Stimulated activated CD8-positive, alpha-beta memory T cell treated with anti-CD3 and anti-CD28 coated beads, Interleukin-4, amount 100 ng/mL, for 24 hours (primary cell): ENCODE measurements at regions not wholly inside any gene's neighbourhood (a gene's known extent, or its start where the extent isn't known, plus 50 kb on each side); places are given as distances from the start of the nearest gene placed in this dataset.

Experiments
- DNase-seq: peaks from one replicate; pipeline ENCODE4 v3.0.0-alpha.2; 2020; ENCODE audit warnings: low read depth

- no peak for DNase-seq
These were observed 502.0 kb downstream of the QKI start for GRCh38 chr6:163916315-163917081.

DNA sequence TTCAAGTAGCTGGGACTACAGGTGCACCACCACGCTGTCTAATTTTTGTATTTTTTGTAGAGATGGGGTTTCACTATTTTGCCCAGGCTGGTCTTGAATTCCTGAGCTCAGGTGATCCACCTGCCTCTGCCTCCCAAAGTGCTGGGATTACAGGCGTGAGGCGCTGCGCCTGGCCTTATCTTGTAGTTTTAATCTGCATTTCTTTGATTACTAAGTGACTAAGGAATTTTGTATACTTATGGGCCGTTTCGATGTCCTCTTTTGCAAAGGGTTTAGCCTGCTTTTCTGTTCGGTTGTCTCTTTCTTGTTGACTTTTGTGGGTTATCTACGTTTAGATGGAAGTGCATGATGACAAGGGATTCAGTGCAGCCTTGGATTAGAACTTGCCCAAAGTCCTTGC is 500.6 kb downstream of the QKI start:
- DNase-seq, result no peak

- no peak for DNase-seq
These were observed 498.5 kb downstream of the QKI start for GRCh38 chr6:163913045-163913444.

GRCh38 chr6:163906006-163906710 is 491.6 kb downstream of the QKI start:
- DNase-seq, result no peak

- no peak for DNase-seq
These were observed 489.7 kb downstream of the QKI start for GRCh38 chr6:163904186-163904585.

GRCh38 chr6:163903541-163903940 is 489.0 kb downstream of the QKI start:
- DNase-seq, result no peak

DNA sequence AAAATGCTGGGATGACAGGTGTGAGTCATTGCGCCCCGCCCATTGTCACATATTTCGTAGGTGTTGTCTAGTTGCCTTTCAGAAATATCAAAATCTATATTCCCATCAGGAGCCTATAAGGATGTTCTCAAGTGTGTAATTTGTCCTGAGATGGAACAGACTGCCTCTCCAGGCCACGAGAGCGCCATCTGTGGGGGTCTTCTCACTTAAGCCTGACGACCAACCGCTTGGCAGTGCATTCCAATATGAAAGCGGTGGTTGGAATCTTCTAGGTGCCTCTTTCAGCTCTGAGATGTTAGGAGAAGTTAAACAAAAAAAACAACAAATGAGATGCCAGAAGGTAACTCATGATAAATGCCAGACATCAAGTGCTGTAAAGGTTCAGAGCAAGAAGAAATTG is 488.5 kb downstream of the QKI start:
- DNase-seq, result no peak

DNA sequence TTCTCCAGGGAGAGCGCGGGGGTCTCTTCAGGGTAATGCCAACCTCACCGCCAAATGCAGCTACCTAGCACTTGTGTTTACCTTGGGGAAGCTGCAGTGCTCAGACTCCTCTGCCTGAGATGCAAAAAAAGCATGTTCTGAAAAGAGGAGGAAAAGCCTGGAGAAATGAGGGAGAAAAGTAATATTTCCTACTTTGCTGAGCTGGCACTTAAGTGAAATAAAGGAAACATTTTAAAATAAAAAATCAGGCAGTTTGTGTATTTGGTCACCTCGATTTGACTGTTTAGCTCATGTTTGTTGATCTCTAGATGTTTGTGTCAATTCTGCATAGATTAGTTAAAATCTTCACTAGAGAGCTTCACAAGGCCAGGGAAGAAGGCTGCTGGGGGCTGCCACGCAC is 487.2 kb downstream of the QKI start:
- DNase-seq, result no peak

DNA sequence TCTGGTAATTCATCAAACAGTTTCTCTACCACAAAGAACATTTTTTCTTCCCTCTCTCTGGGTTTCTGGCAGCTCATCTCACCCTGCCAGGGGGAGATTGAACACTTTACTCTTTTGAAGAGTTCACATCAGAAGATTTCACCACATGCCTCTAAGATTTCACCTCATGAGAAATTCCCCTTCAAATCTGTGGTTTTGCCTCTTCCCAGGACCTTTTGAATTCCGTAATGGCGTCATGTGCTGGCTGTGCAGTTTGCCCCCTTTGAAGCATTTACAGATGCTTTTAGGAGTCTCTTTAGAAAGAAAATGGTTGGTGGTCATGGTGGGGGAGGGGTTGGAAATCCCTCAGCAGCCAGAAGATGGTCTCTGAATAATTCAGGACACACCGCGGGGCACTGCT is 486.1 kb downstream of the QKI start:
- no peak for DNase-seq

- DNase-seq, result no peak
These were observed 483.2 kb downstream of the QKI start for GRCh38 chr6:163897669-163898068.

DNA sequence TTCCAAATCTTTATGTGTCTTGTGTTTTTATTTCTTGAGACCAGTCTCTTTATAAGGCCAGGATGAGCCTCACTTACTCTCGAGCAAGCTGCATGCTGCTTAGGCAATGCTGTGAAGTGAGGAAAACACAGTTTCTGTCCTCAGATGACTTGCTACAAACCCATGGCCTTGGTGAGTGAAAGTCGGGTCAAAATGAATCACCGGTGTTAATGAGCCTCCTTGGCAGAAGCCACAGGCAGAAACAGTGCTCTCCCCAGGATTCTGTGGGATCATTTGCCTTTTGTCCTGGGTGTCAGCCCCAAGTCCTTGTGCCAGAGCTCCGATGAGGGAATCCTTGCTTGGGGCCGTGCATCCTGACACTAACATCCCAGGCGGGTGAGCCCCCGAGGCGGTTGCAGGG is 482.5 kb downstream of the QKI start:
- DNase-seq, result no peak

- no peak for DNase-seq
These were observed 480.6 kb downstream of the QKI start for GRCh38 chr6:163895162-163895561.

- DNase-seq, result no peak
These were observed 479.2 kb downstream of the QKI start for GRCh38 chr6:163893609-163894189.

DNA sequence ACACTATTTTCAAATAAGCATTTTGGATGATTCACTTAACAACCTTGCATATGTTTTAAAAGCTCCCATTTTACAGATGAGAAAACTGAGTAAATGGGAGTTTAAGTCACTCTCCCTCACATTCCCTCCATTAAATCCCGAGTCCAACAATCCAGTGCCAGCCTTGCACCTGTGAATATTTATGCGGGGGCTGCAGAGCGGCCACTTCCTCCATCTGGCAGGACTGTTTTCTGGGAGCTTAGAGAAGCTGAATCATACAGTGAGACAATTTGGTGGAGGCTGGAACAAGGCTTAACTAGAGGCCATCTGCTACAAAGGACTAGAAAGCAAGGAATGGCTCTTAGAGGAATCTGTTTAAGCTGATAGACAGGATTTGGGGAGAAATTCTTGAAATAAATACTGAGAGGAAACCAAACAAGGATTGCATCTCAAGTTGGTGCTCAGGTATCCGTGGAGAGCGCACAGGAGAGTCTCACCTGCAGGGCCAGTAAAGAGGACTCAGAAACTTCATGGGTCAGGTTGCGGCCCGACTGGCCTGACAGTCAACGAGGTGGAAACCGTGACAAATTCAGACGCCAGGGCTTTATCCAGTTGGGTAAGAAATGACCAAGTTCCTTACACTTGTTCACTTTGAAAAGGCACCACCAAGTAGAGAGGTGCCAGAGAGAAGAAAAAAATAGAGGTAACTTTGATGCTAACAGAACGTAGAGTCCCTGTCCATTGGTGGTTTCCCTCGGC is 478.5 kb downstream of the QKI start:
- no peak for DNase-seq

DNA sequence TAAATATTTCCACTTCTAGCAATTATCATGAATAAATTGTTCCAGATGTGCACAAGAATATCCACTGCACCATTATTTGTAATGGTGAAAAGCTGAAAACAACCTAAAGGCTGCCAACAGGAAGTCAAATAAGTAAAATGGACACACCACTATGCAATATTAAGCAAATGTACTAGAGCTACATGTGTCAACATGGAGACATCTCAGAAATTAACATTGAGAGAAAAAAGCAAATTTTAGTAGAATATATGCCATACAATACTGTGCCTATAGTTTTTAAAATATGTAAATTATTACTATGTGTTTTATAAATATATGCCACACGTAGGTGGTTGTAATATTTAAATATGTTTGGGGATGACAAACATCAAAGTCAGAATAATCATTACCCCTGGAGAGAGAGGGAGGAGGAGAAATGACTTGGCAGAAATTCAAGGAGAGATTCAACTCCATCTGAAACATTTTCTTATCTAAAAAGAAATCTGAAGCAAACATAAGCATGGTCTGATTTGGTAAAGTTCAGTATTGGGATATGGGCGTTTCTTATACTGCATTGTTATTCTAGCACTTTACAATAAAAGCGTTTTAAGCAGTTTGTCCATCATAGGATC is 475.5 kb downstream of the QKI start:
- DNase-seq, result no peak

- DNase-seq, result no peak
These were observed 473.7 kb downstream of the QKI start for GRCh38 chr6:163888030-163888819.

GRCh38 chr6:163886428-163886827 is 471.9 kb downstream of the QKI start:
- DNase-seq, result no peak

GRCh38 chr6:163883984-163884383 is 469.5 kb downstream of the QKI start:
- DNase-seq, result no peak

GRCh38 chr6:163878698-163879097 is 464.2 kb downstream of the QKI start:
- no peak for DNase-seq

DNA sequence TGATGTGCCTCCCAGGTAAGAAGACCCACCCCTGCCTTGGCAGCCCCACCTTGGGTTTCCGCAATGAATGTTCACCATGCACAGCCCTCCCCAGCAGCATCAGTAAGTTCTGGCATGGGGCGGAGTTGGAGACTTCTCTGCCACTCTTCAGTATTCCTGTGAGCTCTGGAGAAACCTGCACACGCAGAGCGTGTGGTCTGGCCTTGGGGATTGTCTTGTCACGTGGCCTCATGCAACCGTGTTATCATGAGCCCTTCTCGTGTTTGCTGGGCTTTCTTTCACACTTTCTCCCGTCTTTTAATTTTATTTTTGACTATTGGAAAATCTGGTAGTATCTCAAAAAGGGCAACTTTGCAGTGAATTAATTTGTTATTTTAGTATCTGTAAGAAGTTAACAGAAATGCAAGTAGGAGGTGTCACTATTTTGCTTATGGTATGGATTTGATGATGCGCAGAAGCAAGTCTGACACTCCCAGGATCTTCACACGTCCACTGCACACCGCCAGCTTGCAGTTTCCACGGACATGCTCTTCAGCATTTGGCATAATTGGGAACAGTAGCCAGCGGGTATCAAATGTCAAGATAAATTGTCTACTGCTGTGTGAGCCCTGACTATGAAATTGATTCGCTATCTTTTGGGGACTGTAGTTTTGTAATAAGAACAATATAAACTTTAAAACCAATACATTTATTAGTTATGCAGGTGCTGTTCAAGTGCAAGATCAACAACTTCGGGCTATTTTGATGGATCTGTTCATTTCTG is 463.5 kb downstream of the QKI start:
- DNase-seq, result no peak

- no peak for DNase-seq
These were observed 461.9 kb downstream of the QKI start for GRCh38 chr6:163876391-163876790.
